Stimulated activated CD8-positive, alpha-beta memory T cell treated with anti-CD3 and anti-CD28 coated beads, Interleukin-4, amount 100 ng/mL, for 4 hours (primary cell): ENCODE measurements at regions not wholly inside any gene's neighbourhood (a gene's known extent, or its start where the extent isn't known, plus 50 kb on each side); places are given as distances from the start of the nearest gene placed in this dataset.
"Not testable (repeated sequence)": the region's sequence is repeated elsewhere in the genome, so short reads cannot be mapped to it uniquely, and the experiment has no call there.

ENCODE experiments used
- DNase-seq, 2 donors: peaks; one replicate each; pipeline ENCODE4 v3.0.0-alpha.2; 2020; ENCODE audit warnings: low read depth in 2 of 2, low spot score in 1 of 2

GRCh38 chr14:49249022-49249421, 337.2 kb downstream of the RPS29 start:
- no peak for DNase-seq

DNA sequence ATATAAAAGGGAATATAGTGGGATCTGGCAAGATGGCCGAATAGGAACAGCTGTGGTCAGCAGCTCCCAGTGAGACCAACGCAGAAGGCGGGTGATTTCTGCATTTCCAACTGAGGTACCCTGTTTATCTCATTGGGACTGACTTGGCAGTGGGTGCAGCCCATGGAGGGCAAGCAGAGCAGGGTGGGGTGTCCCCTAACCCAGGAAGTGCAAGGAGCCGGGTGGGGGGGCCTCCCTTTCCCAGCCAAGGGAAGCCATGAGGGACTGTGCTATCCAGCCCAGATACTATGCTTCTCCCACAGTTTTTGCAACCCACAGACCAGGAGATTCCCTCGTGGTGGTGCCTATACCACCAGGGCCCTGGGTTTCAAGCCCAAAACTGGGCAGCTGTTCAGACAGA, 342.4 kb downstream of the RPS29 start:
- DNase-seq = not testable (repeated sequence)

- no peak for DNase-seq
Observed at GRCh38 chr14:49240383-49240782, 345.8 kb downstream of the RPS29 start.

DNA sequence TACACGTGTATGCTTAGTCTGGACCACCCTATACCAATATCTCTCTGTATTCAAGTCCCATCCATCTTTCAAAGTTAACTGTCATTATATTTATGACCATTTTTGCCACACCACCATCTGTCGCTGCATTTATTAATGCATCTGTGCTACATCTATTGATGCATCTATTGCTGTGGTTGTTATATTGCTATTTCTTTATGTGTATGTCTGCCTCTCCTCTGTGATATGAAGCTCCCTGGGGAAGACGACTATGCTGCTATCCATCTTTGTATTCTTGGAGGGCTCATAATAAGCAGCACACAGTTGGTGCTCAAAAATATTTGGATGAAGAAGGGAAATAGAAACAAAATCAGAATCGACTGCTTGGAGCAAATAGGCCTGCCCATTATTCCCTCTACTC, 357.6 kb downstream of the RPS29 start:
- no peak for DNase-seq

DNA sequence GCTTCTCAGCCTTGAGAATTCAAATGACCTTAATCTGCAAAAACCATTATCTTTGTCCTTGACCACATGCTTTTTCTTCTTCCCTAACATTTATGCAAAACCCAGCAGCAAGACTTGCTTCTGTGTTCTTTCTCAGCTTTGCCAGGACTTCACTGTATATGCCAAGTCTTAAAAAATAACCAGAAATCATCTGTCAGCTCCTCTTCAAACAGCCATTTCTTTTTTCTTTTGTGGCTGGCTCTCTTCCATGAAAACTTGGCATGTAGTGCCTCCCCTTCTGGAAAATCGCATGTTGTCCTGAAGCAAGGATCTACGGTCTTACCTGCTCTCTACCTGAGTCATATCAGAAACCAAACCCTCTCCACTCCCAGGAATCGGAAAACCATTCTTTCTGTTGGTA, 364.9 kb downstream of the RPS29 start:
- DNase-seq = no peak

DNA sequence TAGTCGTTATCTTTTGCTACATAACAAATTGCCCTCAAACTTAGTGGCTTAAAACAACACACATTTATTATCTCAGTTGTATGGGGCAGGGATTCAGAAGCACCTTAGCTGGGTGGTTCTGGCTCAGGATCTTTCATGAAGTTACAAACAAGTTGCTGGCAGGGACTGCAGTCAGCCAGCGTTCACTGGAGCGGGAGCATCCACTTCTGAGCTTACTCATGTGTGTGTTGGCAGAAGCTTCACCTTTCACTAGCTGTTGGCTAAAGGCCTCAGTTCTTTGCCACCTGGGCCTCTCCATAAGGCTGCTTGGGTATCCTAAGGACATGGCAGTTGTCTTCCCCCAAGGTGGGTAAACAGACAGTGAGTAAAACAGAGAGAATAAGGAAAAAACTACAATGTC, 365.7 kb downstream of the RPS29 start:
- no peak for DNase-seq

DNA sequence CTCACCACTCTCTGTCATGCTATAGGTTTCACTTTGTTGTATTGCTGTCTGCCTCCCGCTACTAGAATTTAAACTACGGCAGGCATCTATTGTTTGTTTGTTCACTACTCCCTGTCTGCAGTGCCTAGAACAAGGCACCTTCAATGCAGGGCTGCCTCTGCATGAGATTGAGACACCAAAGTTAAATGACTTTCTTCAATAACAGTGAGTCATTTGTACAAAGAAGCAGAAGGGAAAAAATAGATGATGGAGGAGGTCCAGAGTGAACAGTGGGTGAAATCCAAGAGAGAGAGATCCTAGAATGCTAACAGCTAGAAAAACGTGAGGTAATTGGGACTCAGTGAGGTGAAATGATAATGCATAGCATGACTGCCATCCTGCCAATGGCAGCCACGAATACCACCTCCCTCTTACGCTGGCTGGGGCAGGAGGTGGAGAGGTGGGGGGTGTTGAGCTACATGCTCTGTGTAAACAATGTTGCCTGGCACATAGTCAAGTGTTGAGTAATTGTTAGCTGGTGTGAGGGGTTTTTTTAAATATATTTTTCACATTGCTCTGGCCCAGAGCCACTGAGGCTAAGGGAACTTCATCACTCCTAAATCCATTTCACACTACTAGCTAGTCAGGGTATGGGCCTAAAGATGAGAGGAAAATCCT, 367.6 kb downstream of the RPS29 start:
- DNase-seq = no peak

GRCh38 chr14:49212721-49213120, 373.5 kb downstream of the RPS29 start:
- DNase-seq = no peak

- DNase-seq = no peak
Observed at GRCh38 chr14:49209416-49209815, 376.8 kb downstream of the RPS29 start.

DNA sequence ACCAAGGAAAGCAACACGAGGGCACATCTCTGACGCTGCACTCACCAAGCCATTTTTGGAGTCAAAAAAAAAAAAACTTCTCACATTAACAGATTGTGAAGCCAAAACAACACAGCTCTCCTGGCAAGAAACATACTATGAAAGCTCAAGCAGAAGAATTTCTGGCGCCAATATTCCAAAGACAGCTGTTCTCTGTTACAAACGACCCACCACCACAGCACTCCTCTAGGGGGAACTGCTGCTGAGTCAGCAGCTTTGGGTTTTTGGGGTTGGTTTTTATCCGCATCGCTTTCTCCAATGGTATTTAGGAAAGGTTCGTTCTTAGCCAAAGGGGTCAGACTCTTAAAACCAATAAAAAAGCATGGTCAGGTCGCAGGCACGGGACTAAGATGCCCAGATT, 379.4 kb downstream of the RPS29 start:
- DNase-seq = no peak

- DNase-seq = no peak
Observed at GRCh38 chr14:49203676-49204075, 382.5 kb downstream of the RPS29 start.

DNA sequence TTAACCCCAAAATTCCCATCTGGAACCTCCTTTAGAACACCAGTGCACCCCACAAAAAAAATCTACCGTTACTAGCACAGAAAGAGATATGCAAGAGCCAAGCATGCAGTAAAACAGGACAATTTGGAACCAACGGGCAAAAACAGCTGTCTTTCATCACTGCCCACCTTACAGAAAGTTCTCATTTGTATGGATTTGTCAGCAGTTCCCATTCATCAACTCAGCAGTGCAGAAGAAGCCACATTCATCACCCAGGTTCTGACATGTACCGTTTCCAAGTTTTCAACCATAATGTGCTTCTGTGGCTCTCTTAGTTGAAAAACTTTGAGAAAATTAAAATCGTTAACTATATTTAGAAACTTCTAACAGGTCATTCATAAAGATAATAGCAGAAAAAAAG, 387.0 kb downstream of the RPS29 start:
- DNase-seq = no peak

DNA sequence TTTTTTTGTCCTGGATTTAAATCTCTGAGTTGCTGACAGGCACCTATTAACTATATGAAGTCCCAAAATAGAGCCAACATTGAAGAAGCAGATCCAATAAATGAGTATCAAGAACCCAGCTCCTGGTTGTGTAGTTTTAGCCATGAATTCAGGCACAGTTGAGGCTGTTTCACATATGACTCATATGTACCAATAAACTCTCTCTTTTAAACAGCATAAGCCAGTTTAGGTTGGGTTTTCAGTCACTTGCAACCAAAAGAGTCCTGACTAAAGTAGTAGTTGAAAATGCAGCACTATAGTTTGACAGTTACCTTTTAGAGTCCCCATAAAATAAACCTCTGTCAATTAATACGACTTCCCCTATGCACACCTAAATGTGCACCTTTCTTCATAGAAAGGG, 389.9 kb downstream of the RPS29 start:
- no peak for DNase-seq

- DNase-seq = no peak
Observed at GRCh38 chr14:49194067-49194466, 392.1 kb downstream of the RPS29 start.

DNA sequence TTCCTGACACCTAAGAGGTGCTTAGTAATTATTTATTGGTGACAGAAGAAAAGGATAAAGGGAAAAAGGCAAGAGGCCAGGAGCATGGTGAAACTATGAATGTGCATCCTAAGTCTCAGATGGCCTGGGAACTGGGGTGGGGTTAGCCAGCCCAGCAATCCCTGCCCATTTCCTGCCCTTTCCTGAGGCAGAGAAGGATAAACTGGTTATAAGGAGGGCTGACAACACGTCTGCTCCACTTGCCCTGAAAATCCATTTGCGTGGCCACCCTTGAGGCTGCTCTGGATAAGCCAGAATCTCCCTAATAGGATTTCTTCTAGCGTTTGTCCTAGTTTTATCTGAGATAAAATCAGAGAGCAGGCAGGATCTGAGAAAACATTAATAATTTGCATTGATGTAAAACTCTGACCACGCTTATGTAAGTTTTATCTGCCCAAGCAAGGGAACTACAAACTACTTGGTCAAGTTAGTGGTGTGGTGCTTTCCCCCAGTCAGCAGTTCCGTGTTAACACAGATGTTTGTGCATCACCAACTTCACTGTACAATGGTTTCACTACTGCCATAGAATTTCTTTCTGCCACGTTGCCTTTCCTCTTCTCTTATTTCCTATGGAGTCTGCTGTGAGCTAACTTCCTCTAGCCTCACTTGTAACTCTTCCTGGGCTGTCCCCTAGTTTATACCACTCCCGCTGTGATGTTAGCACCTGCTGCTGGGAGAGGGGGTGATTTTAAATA, 392.7 kb downstream of the RPS29 start:
- DNase-seq = no peak

- no peak for DNase-seq
Observed at GRCh38 chr14:49191380-49191779, 394.8 kb downstream of the RPS29 start.

- DNase-seq = no peak
Observed at GRCh38 chr14:49189375-49189774, 396.8 kb downstream of the RPS29 start.

- no peak for DNase-seq
Observed at GRCh38 chr14:49187799-49188198, 398.4 kb downstream of the RPS29 start.

GRCh38 chr14:49173765-49174373, 412.3 kb downstream of the RPS29 start:
- DNase-seq = no peak

GRCh38 chr14:49164074-49164473, 422.1 kb downstream of the RPS29 start:
- no peak for DNase-seq

GRCh38 chr14:49160983-49161382, 425.2 kb downstream of the RPS29 start:
- no peak for DNase-seq

DNA sequence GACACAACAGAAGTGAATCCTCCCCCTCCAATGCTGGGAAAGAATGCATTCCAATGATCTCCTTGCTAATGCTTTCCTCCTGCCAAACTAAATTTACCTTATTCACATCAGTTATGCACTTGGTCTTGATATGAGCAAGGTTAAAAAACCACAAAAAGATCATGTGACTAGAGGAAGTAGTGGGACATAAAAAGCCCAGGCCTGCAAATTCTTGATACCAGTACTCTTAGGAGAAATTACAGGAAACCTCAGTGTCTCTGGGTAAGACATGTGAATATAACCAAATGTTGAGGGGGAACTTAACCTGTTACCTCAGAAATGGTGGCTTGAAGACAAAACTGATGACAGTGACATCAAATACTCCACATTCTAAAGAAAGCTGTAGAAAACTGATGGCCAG, 427.1 kb downstream of the RPS29 start:
- DNase-seq = no peak

DNA sequence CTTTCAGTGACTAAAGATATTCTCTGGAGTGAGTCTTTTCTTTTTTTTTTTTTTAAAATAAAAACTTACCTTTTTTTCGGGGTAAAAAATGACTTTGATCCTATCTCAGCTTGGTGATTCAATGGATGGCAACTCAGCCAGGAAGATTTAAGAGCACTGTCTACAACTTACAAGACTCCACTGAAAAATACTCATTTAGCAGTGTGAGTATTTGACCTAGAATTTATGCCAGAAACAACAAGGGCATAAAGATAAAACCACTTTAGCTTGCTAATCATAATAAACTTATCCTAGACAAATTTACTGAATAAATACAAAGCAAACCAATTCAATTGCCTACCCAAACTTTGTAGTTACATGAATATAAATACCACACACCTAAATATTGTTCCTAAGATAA, 446.6 kb downstream of the RPS29 start:
- no peak for DNase-seq
